Kidney epithelial cell (primary cell): ENCODE measurements at regions not wholly inside any gene's neighbourhood (a gene's known extent, or its start where the extent isn't known, plus 50 kb on each side); places are given as distances from the start of the nearest gene placed in this dataset.

Source experiments
- DNase-seq: peaks from one replicate; pipeline ENCODE4 v3.0.0-alpha.2; 2010; ENCODE audit warnings: low read depth
- H3K27me3 ChIP-seq: 2 replicates; pipeline ENCODE4 v1.6.0; 2011; ENCODE audit warnings: low read length; ENCODE audit not compliant: control insufficient read depth, insufficient read depth
- H3K36me3 ChIP-seq: 2 replicates; pipeline ENCODE4 v1.5.1; 2011; ENCODE audit warnings: low read length; ENCODE audit not compliant: control insufficient read depth, insufficient read depth
- H3K4me3 ChIP-seq: 2 replicates; pipeline ENCODE4 v1.5.1; 2011; ENCODE audit warnings: low read depth, mild to moderate bottlenecking, control low read depth, low read length
- CTCF ChIP-seq: IDR thresholded peaks from 2 replicates; pipeline ENCODE4 v1.5.1; 2011; ENCODE audit warnings: mild to moderate bottlenecking, moderate library complexity, low read length, control low read depth, inconsistent platforms; ENCODE audit not compliant: insufficient read depth, poor library complexity, severe bottlenecking

DNA sequence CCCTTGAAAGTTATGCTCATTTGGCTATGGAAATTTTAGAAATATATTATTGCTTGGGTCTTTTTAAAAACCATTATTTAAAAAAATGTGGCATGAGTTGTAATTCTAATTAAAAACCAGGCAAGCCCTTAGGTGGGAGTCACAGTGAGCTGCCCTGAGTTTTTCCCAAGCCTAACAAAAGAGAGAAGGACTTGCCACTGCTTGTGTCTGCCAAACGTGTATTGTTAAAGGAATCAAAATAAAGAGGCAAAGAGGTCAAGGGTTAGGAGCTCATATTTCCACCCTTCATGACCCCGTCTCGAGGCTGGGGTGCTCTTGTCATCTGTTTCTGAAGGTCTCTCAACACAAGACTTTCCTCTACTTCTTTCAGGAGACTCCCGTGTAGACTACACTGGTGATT, 321.1 kb downstream of the ZIC1 start:
- Histone ChIP-seq H3K27me3 (no peaks in the 10 kb centered on the region), H3K36me3 (no peaks in the 10 kb centered on the region), H3K4me3 (no peak overlapping the region)
- TF ChIP-seq CTCF, result no peak
- no peak for DNase-seq

GRCh38 chr3:147733217-147733616, 324.1 kb downstream of the ZIC1 start:
- Histone ChIP-seq H3K27me3 (no peaks in the 10 kb centered on the region), H3K4me3 (no peak overlapping the region), H3K36me3 (no peaks in the 10 kb centered on the region)
- DNase-seq, result no peak
- no peak for TF ChIP-seq CTCF

DNA sequence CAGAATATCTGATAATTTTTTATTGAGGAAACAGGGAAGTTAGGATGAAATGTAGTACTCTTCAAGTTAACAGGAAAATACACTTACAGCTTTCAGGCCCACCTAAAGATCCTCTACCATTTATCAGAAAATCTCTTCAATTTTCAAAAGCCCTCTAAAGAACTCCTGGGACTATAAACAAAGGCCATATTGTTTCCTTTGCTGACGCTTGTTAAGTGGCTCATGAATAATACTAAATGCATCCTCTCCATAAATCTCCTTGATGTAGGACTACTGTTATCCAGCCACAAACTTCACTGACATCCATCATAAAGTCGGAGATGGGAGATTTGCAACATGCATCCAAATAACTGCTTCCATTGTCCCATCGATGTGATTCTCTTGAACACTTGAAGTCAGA, 326.5 kb downstream of the ZIC1 start:
- no peaks in the 10 kb centered on the region for H3K36me3 ChIP-seq
- no peak for TF ChIP-seq CTCF
- no peak for DNase-seq
- no peak overlapping the region for H3K4me3 ChIP-seq
- H3K27me3 ChIP-seq, result no peaks in the 10 kb centered on the region

- DNase-seq, result no peak
- Histone ChIP-seq H3K4me3 (no peak overlapping the region), H3K36me3 (no peaks in the 10 kb centered on the region), H3K27me3 (no peaks in the 10 kb centered on the region)
- TF ChIP-seq CTCF, result no peak
Measured at GRCh38 chr3:147736226-147736625, 327.1 kb downstream of the ZIC1 start.

DNA sequence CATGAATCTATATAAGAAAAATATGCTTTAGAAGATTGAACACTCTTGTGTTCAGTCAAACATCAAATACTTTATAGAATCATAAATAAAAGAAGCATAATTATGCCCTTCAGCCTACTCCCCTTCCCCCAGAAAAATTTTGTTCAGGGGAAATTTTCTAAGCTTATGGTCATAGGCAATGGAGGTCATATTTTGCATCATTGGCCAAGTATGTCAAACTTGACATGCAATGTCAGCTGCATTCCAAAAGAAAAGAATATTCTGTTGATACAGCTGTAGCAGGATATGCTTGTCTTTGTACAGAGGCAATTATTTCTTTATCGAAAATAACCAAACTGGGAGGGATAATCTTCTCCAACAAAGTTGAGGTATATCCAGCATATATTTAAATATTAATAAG, 328.2 kb downstream of the ZIC1 start:
- no peak for TF ChIP-seq CTCF

DNA sequence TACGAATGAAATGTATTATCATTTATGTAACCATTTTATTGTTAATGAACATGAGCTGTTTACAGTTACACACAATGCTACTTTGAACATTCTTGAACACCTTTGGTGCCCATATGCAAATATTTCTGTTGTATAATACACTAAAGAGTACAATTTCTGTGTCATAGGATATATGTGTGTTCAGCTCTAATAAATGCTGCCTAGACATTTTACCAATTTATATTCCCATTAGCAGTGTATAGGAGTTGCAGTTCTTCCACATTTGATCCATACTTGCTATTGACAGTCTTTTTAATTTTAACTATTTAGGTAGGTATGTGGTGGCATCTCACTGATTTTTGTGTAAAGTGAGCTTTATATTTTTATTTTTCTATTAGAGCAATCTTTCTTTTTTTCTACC, 331.8 kb downstream of the ZIC1 start:
- Histone ChIP-seq H3K27me3 (no peaks in the 10 kb centered on the region), H3K4me3 (no peak overlapping the region), H3K36me3 (no peaks in the 10 kb centered on the region)
- TF ChIP-seq CTCF, result no peak
- no peak for DNase-seq

More for the DNA sequence above, 328.2 kb downstream of the ZIC1 start:
- no peaks in the 10 kb centered on the region for H3K27me3 ChIP-seq
- H3K36me3 ChIP-seq, result no peaks in the 10 kb centered on the region
- no peak for DNase-seq
- no peak overlapping the region for H3K4me3 ChIP-seq
